ENCODE measurements at regions not wholly inside any gene's neighbourhood (a gene's known extent, or its start where the extent isn't known, plus 50 kb on each side); places are given as distances from the start of the nearest gene placed in this dataset.
"Not testable (repeated sequence)": the region's sequence is repeated elsewhere in the genome, so short reads cannot be mapped to it uniquely, and the experiment has no call there.

GRCh38 chr4:49117951-49118350, 131.9 kb downstream of the CWH43 start:
- Mint-ChIP-seq H3K36me3 (peaks cover 32% of the 10 kb centered on the region), H3K9me3 (peaks cover 73% of the 10 kb centered on the region)
- H3K4me1 Mint-ChIP-seq, DNase-seq, H3K27ac Mint-ChIP-seq, CTCF ChIA-PET, H3K4me3 Mint-ChIP-seq, H3K27me3 Mint-ChIP-seq: not testable (repeated sequence)

- peaks cover 66% of the 10 kb centered on the region for H3K9me3 Mint-ChIP-seq
- H3K27me3 Mint-ChIP-seq, CTCF ChIA-PET, H3K4me1 Mint-ChIP-seq, H3K27ac Mint-ChIP-seq, DNase-seq, H3K4me3 Mint-ChIP-seq: not testable (repeated sequence)
- H3K36me3 Mint-ChIP-seq, result peaks cover 28% of the 10 kb centered on the region
These were observed 132.5 kb downstream of the CWH43 start for GRCh38 chr4:49118379-49119212.

DNA sequence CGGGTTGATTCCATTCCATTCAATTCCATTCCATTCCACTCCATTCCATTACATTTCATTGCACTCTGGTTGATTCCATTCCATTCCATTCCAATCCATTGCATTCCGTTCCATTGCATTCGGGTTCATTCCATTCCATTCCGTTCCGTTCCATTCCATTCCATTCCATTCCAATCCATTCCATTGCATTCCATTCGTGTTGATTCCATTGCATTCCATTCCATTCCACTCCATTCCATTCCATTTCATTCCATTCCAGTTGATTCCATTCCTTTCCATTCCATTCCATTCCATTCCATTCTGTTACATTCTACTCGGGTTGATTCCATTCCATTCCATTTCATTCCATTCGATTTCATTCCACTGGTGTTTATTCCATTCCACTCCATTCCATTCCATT, 133.3 kb downstream of the CWH43 start:
- H3K4me1 Mint-ChIP-seq, DNase-seq, H3K4me3 Mint-ChIP-seq, H3K27ac Mint-ChIP-seq, H3K27me3 Mint-ChIP-seq, CTCF ChIA-PET: not testable (repeated sequence)
- Mint-ChIP-seq H3K36me3 (peaks cover 27% of the 10 kb centered on the region), H3K9me3 (peaks cover 59% of the 10 kb centered on the region)

GRCh38 chr4:49120042-49120779, 134.1 kb downstream of the CWH43 start:
- H3K4me3 Mint-ChIP-seq, H3K4me1 Mint-ChIP-seq, CTCF ChIA-PET, H3K27me3 Mint-ChIP-seq, H3K27ac Mint-ChIP-seq, DNase-seq: not testable (repeated sequence)
- H3K9me3 Mint-ChIP-seq, result peaks cover 50% of the 10 kb centered on the region
- peaks cover 26% of the 10 kb centered on the region for H3K36me3 Mint-ChIP-seq

- DNase-seq, H3K4me1 Mint-ChIP-seq, H3K27ac Mint-ChIP-seq, H3K4me3 Mint-ChIP-seq, H3K27me3 Mint-ChIP-seq, CTCF ChIA-PET: not testable (repeated sequence)
- peaks cover 26% of the 10 kb centered on the region for H3K36me3 Mint-ChIP-seq
- H3K9me3 Mint-ChIP-seq, result peaks cover 45% of the 10 kb centered on the region
These were observed 134.7 kb downstream of the CWH43 start for GRCh38 chr4:49120804-49121203.

DNA sequence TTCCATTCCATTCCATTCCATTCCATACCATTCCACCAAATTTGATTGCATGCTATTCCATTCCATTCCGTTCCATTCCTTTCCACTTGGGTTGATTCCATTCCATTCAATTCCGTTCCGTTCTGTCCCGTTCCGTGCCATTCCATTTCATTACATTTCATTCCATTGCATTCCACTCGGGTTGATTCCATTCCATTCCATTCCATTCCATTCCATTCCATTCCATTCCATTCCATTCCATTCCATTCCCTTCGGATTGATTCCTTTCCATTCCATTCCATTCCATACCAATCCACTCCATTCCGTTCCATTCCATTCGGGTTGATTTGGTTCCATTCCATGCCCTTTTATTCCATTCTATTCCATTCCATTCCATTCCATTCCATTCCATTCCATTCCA, 140.4 kb downstream of the CWH43 start:
- DNase-seq, H3K9me3 Mint-ChIP-seq, H3K27ac Mint-ChIP-seq, H3K27me3 Mint-ChIP-seq, H3K36me3 Mint-ChIP-seq, H3K4me1 Mint-ChIP-seq, CTCF ChIA-PET, H3K4me3 Mint-ChIP-seq: not testable (repeated sequence)

DNA sequence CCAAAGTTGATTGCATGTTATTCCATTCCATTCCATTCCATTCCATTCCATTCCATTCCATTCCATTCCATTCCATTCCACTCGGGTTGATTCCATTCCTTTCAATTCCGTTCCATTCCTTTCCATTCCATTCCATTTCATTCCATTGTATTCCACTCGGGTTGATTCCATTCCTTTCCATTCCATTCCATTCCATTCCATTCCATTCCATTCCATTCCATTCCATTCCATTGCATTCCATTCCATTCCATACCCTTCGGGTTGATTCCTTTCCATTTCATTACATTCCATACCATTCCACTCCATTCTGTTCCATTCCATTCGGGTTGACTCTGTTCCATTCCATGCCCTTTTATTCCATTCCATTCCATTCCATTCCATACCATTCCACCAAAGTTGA, 140.8 kb downstream of the CWH43 start:
- H3K4me1 Mint-ChIP-seq, H3K4me3 Mint-ChIP-seq, H3K27me3 Mint-ChIP-seq, H3K27ac Mint-ChIP-seq, DNase-seq, H3K36me3 Mint-ChIP-seq, CTCF ChIA-PET: not testable (repeated sequence)
- peaks cover 12% of the 10 kb centered on the region for H3K9me3 Mint-ChIP-seq

DNA sequence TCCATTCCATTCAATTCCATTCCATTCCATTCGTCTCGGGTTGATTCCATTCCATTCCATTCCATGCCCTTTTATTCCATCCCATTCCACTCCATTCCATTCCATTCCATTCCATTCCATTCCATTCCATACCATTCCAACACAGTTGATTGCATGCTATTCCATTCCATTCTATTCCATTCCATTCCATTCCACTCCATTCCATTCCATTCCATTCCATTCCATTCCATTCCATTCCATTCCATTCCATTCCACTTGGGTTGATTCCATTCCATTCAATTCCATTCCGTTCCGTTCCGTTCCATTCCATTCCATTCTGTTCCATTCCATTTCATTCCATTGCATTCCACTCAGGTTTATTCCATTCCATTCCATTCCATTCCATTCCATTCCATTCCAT, 143.3 kb downstream of the CWH43 start:
- H3K27ac Mint-ChIP-seq, H3K27me3 Mint-ChIP-seq, H3K4me1 Mint-ChIP-seq, CTCF ChIA-PET, H3K36me3 Mint-ChIP-seq, DNase-seq, H3K4me3 Mint-ChIP-seq: not testable (repeated sequence)
- peaks cover 18% of the 10 kb centered on the region for H3K9me3 Mint-ChIP-seq

DNA sequence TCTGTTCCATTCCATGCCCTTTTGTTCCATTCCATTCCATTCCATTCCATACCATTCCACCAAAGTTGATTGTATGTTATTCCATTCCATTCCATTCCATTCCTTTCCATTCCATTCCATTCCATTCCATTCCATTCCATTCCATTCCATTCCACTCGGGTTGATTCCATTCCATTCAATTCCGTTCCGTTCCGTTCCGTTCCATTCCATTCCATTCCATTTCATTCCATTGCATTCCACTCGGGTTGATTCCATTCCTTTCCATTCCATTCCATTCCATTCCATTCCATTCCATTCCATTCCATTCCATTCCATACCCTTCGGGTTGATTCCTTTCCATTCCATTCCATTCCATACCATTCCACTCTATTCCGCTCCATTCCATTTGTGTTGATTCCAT, 143.8 kb downstream of the CWH43 start:
- H3K27ac Mint-ChIP-seq, H3K4me3 Mint-ChIP-seq, CTCF ChIA-PET, DNase-seq, H3K36me3 Mint-ChIP-seq, H3K27me3 Mint-ChIP-seq, H3K4me1 Mint-ChIP-seq: not testable (repeated sequence)
- peaks cover 20% of the 10 kb centered on the region for H3K9me3 Mint-ChIP-seq

DNA sequence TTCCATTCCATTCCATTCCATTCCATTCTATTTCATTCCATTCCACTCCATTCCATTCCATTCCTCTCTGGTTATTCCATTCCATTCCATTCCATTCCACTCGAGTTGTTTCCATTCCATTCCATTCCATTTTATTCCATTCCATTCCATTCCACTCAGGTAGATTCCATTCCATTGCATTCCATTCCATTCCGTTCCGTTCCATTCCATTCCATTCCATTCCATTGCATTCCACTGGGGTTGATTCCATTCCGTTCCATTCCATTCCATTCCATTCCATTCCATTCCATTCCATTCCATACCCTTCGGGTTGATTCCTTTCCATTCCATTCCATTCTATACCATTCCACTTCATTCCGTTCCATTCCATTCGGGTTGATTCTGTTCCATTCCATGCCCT, 144.6 kb downstream of the CWH43 start:
- not testable (repeated sequence) for H3K27ac Mint-ChIP-seq, H3K4me1 Mint-ChIP-seq

GRCh38 chr4:49137043-49137442, 151.0 kb downstream of the CWH43 start:
- H3K4me1 Mint-ChIP-seq, CTCF ChIA-PET, DNase-seq, H3K27me3 Mint-ChIP-seq, H3K27ac Mint-ChIP-seq: not testable (repeated sequence)
- H3K9me3 Mint-ChIP-seq, result peaks cover 29% of the 10 kb centered on the region
- H3K4me3 Mint-ChIP-seq, result peak overlapping the region; percentile 5
- peaks cover 15% of the 10 kb centered on the region for H3K36me3 Mint-ChIP-seq

More for the DNA sequence above, 144.6 kb downstream of the CWH43 start:
- H3K9me3 Mint-ChIP-seq, result peaks cover 21% of the 10 kb centered on the region
- H3K27me3 Mint-ChIP-seq, DNase-seq, CTCF ChIA-PET, H3K36me3 Mint-ChIP-seq, H3K4me3 Mint-ChIP-seq: not testable (repeated sequence)

DNA sequence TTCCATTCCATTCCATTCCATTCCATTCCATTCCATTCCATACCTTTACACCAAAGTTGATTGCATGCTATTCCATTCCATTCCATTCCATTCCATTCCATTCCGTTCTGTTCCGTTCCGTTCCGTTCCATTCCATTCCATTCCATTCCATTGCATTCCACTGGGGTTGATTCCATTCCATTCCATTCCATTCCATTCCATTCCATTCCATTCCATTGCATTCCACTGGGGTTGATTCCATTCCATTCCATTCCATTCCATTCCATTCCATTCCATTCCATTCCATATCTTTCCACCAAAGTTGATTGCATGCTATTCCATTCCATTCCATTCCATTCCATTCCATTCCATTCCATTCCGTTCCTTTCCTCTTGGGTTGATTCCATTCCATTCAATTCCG, 151.9 kb downstream of the CWH43 start:
- H3K4me1 Mint-ChIP-seq, DNase-seq, H3K4me3 Mint-ChIP-seq, H3K27ac Mint-ChIP-seq, CTCF ChIA-PET, H3K27me3 Mint-ChIP-seq: not testable (repeated sequence)
- H3K9me3 Mint-ChIP-seq, result peaks cover 32% of the 10 kb centered on the region
- peaks cover 16% of the 10 kb centered on the region for H3K36me3 Mint-ChIP-seq

GRCh38 chr4:49138818-49139217, 152.7 kb downstream of the CWH43 start:
- CTCF ChIA-PET, H3K27me3 Mint-ChIP-seq, H3K27ac Mint-ChIP-seq, DNase-seq, H3K4me3 Mint-ChIP-seq, H3K4me1 Mint-ChIP-seq: not testable (repeated sequence)
- Mint-ChIP-seq H3K36me3 (peaks cover 18% of the 10 kb centered on the region), H3K9me3 (peaks cover 37% of the 10 kb centered on the region)

- peaks cover 23% of the 10 kb centered on the region for H3K36me3 Mint-ChIP-seq
- CTCF ChIA-PET, H3K4me1 Mint-ChIP-seq, H3K4me3 Mint-ChIP-seq, H3K27me3 Mint-ChIP-seq, DNase-seq, H3K27ac Mint-ChIP-seq: not testable (repeated sequence)
- H3K9me3 Mint-ChIP-seq, result peaks cover 39% of the 10 kb centered on the region
These were observed 153.4 kb downstream of the CWH43 start for GRCh38 chr4:49139513-49139912.

- H3K4me1 Mint-ChIP-seq, H3K4me3 Mint-ChIP-seq, H3K27me3 Mint-ChIP-seq, CTCF ChIA-PET, H3K27ac Mint-ChIP-seq: not testable (repeated sequence)
- DNase-seq, result peak; percentile 21
- Mint-ChIP-seq H3K36me3 (peaks cover 26% of the 10 kb centered on the region), H3K9me3 (peaks cover 42% of the 10 kb centered on the region)
These were observed 154.3 kb downstream of the CWH43 start for GRCh38 chr4:49140351-49140750.
